ENCODE measurements at regions not wholly inside any gene's neighbourhood (a gene's known extent, or its start where the extent isn't known, plus 50 kb on each side); places are given as distances from the start of the nearest gene placed in this dataset.
"Not testable (repeated sequence)": the region's sequence is repeated elsewhere in the genome, so short reads cannot be mapped to it uniquely, and the experiment has no call there.

GRCh38 chr2:16404146-16404545 is 261.5 kb downstream of the CYRIA start:
- no peak for DNase-seq
- intact Hi-C loops (cut with micrococcal nuclease), result no loop called here
- no peak for ATAC-seq

- no peak for ATAC-seq
- no peak for DNase-seq
- intact Hi-C loops (cut with micrococcal nuclease), result no loop called here
Measured at GRCh38 chr2:16402891-16403290, 262.7 kb downstream of the CYRIA start.

- intact Hi-C loops (cut with micrococcal nuclease), result no loop called here
- ATAC-seq, result no peak
Measured at GRCh38 chr2:16401761-16402300, 263.8 kb downstream of the CYRIA start.

GRCh38 chr2:16400127-16400623 is 265.5 kb downstream of the CYRIA start:
- ATAC-seq, result peak; percentile 94
- DNase-seq, result peak; percentile 76
- intact Hi-C loops (cut with micrococcal nuclease), result no loop called here

More at GRCh38 chr2:16401761-16402300, 263.8 kb downstream of the CYRIA start:
- DNase-seq, result no peak

GRCh38 chr2:16398486-16399043 is 267.1 kb downstream of the CYRIA start:
- no peak for DNase-seq
- no peak for ATAC-seq
- intact Hi-C loops (cut with micrococcal nuclease), result no loop called here

- no peak for ATAC-seq
- DNase-seq, result no peak
- intact Hi-C loops (cut with micrococcal nuclease), result no loop called here
Measured at GRCh38 chr2:16397681-16398475, 267.8 kb downstream of the CYRIA start.

- DNase-seq (no peak), ATAC-seq (no peak)
- intact Hi-C loops (cut with micrococcal nuclease), result no loop called here
Measured at GRCh38 chr2:16396986-16397385, 268.6 kb downstream of the CYRIA start.

GRCh38 chr2:16396171-16396570 is 269.5 kb downstream of the CYRIA start:
- ATAC-seq (no peak), DNase-seq (no peak)
- intact Hi-C loops (cut with micrococcal nuclease), result no loop called here

- intact Hi-C loops (cut with micrococcal nuclease), result no loop called here
- no peak for DNase-seq
- no peak for ATAC-seq
Measured at GRCh38 chr2:16395601-16396000, 270.0 kb downstream of the CYRIA start.

GRCh38 chr2:16394986-16395550 is 270.6 kb downstream of the CYRIA start:
- intact Hi-C loops (cut with micrococcal nuclease), result no loop called here
- no peak for ATAC-seq
- DNase-seq, result no peak

GRCh38 chr2:16394072-16394985 is 271.3 kb downstream of the CYRIA start:
- DNase-seq (peak; percentile 26), ATAC-seq (no peak)
- intact Hi-C loops (cut with micrococcal nuclease), result no loop called here

- DNase-seq, result no peak
- intact Hi-C loops (cut with micrococcal nuclease), result no loop called here
- no peak for ATAC-seq
Measured at GRCh38 chr2:16393500-16394071, 272.0 kb downstream of the CYRIA start.

- no peak for ATAC-seq
- intact Hi-C loops (cut with micrococcal nuclease), result no loop called here
Measured at GRCh38 chr2:16392647-16393499, 272.8 kb downstream of the CYRIA start.

GRCh38 chr2:16391986-16392385 is 273.6 kb downstream of the CYRIA start:
- ATAC-seq (no peak), DNase-seq (no peak)
- intact Hi-C loops (cut with micrococcal nuclease), result no loop called here

More at GRCh38 chr2:16392647-16393499, 272.8 kb downstream of the CYRIA start:
- DNase-seq, result no peak

GRCh38 chr2:16390561-16390960 is 275.1 kb downstream of the CYRIA start:
- ATAC-seq, result no peak
- intact Hi-C loops (cut with micrococcal nuclease), result no loop called here
- no peak for DNase-seq

GRCh38 chr2:16389611-16390010 is 276.0 kb downstream of the CYRIA start:
- DNase-seq (no peak), ATAC-seq (no peak)
- intact Hi-C loops (cut with micrococcal nuclease), result no loop called here

- intact Hi-C loops (cut with micrococcal nuclease); DNase-seq; ATAC-seq: not testable (repeated sequence)
Measured at GRCh38 chr2:16388199-16388830, 277.3 kb downstream of the CYRIA start.
